HCT116 (cell line): ENCODE measurements at regions not wholly inside any gene's neighbourhood (a gene's known extent, or its start where the extent isn't known, plus 50 kb on each side); places are given as distances from the start of the nearest gene placed in this dataset.

ENCODE experiments used
- ATAC-seq: fragments of 200-7000 bp; cut with Tn5 transposase; 2 replicates; pipeline ENCODE4 v1.9.1; 2020; ENCODE audit warnings: mild to moderate bottlenecking, moderate library complexity
- BruUV-seq: library from RNA; stranded (reverse); fragments of 400-500 nt; replicated peaks from 2 replicates; lab custom pipeline; 2021; lab: Mats Ljungman, UMichigan
- CTCF ChIA-PET: fragments of 300-600 bp; sonication (Branson Sonifier 250); formaldehyde crosslinking; loops from one replicate; lab custom pipeline; 2021; ENCODE audit warnings: antibody characterized with exemption; lab: Charles Lee
- POLR2A ChIA-PET: fragments of 300-600, 350-600 bp; sonication (Branson Sonifier 250); formaldehyde crosslinking; loops from one replicate; lab custom pipeline; 2021; ENCODE audit warnings: antibody characterized with exemption; lab: Charles Lee
- RAD21 ChIA-PET, 2 experiments: fragments of 300-600 bp; sonication (Branson Sonifier 250); formaldehyde crosslinking; loops; one replicate each; lab custom pipeline; 2023; ENCODE audit warnings: low total read pairs in 2 of 2; ENCODE audit not compliant: uncharacterized antibody in 2 of 2, unreplicated experiment in 2 of 2, low non-redundant PET in 1 of 2; lab: Charles Lee
- DNase-seq: peaks from one replicate; pipeline ENCODE4 v3.0.0-alpha.2; 2010; ENCODE audit warnings: low read depth, low spot score
- H2AFZ ChIP-seq: fragments of 200-600 bp; shearing (Covaris generic), sonication (generic); 2 replicates; pipeline ENCODE4 v1.6.1; 2017; ENCODE audit warnings: low read depth, mixed run types, mixed read lengths, antibody characterized with exemption, low read length; ENCODE audit not compliant: poor library complexity, severe bottlenecking
- H3K27ac ChIP-seq: 2 replicates; pipeline ENCODE4 v1.5.1; 2012; ENCODE audit warnings: low read depth, low read length
- H3K27me3 ChIP-seq: fragments of 200-600 bp; sonication (generic); 2 replicates; pipeline ENCODE4 v1.6.1; 2016; ENCODE audit warnings: mixed run types, low read length, mixed read lengths; ENCODE audit not compliant: insufficient read depth
- H3K36me3 ChIP-seq, 2 experiments: fragments of 200-500 bp in 1 of 2; fragments of 200-600 bp in 1 of 2; sonication (Bioruptor generic) in 1 of 2; sonication (generic) in 1 of 2; 2 replicates each; pipeline versions ENCODE4 v1.5.1 to v1.6.1; 2014 to 2016; ENCODE audit warnings: low read length in 2 of 2, inconsistent platforms in 1 of 2, mixed read lengths in 1 of 2, mixed run types in 1 of 2; ENCODE audit not compliant: insufficient read depth in 2 of 2, control insufficient read depth in 1 of 2
- H3K4me1 ChIP-seq, 2 experiments: fragments of 200-600 bp in 1 of 2; sonication (generic) in 1 of 2; 2 replicates each; pipeline versions ENCODE4 v1.5.1 to v1.6.1; 2012 to 2017; ENCODE audit warnings: low read length in 2 of 2, inconsistent platforms in 1 of 2, mild to moderate bottlenecking in 1 of 2, mixed read lengths in 1 of 2, mixed run types in 1 of 2, moderate library complexity in 1 of 2; ENCODE audit not compliant: insufficient read depth in 2 of 2, control insufficient read depth in 1 of 2
- H3K4me2 ChIP-seq: fragments of 200-600 bp; sonication (generic); 2 replicates; pipeline ENCODE4 v1.6.1; 2017; ENCODE audit warnings: mixed run types, low read length, mixed read lengths
- H3K4me3 ChIP-seq, 2 experiments: fragments of 200-600 bp in 1 of 2; sonication (generic) in 1 of 2; replicated peaks in 1 of 2; 2 replicates each; pipeline ENCODE4 v1.5.1; 2011 to 2016; ENCODE audit warnings: low read length in 2 of 2, control low read depth in 1 of 2, low read depth in 1 of 2, mild to moderate bottlenecking in 1 of 2, mixed read lengths in 1 of 2, mixed run types in 1 of 2
- H3K79me2 ChIP-seq: fragments of 200-600 bp; sonication (generic); 2 replicates; pipeline ENCODE4 v1.6.1; 2017; ENCODE audit warnings: mild to moderate bottlenecking, mixed run types, low read length, moderate library complexity, mixed read lengths; ENCODE audit not compliant: insufficient read depth
- H3K9ac ChIP-seq: fragments of 200-600 bp; sonication (generic); 2 replicates; pipeline ENCODE4 v1.6.1; 2016; ENCODE audit warnings: low read length, mixed read lengths
- H3K9me2 ChIP-seq: fragments of 200-600 bp; sonication (generic), shearing (Covaris generic); 2 replicates; pipeline ENCODE4 v1.6.1; 2017; ENCODE audit warnings: mixed run types, mild to moderate bottlenecking, moderate library complexity; ENCODE audit not compliant: insufficient read depth
- H3K9me3 ChIP-seq, 2 experiments: fragments of 200-500 bp in 1 of 2; fragments of 200-600 bp in 1 of 2; sonication (Bioruptor generic) in 1 of 2; sonication (generic) in 1 of 2; 2 replicates each; pipeline ENCODE4 v1.6.1; 2014 to 2017; ENCODE audit warnings: low read length in 2 of 2, mixed read lengths in 2 of 2, inconsistent platforms in 1 of 2, low read depth in 1 of 2, mild to moderate bottlenecking in 1 of 2, mixed run types in 1 of 2, moderate library complexity in 1 of 2; ENCODE audit not compliant: control insufficient read depth in 1 of 2, insufficient read depth in 1 of 2
- H4K20me1 ChIP-seq: fragments of 200-600 bp; sonication (generic), shearing (Covaris generic); 2 replicates; pipeline ENCODE4 v1.6.1; 2017; ENCODE audit warnings: mixed run types, mild to moderate bottlenecking, moderate library complexity; ENCODE audit not compliant: insufficient read depth
- EZH2phosphoT487 ChIP-seq: fragments of 200-600 bp; IDR thresholded peaks from 2 replicates; pipeline ENCODE4 v1.6.1; 2018; ENCODE audit warnings: antibody characterized with exemption, borderline replicate concordance
- JUND ChIP-seq: IDR thresholded peaks from 2 replicates; pipeline ENCODE4 v1.6.1; 2012
- POLR2AphosphoS5 ChIP-seq: IDR thresholded peaks from 2 replicates; pipeline ENCODE4 v1.6.1; 2011; ENCODE audit warnings: mild to moderate bottlenecking, low read depth, low read length, moderate library complexity
- YY1 ChIP-seq: IDR thresholded peaks from 2 replicates; pipeline ENCODE4 v1.6.1; 2011; ENCODE audit warnings: low read length, low read depth, moderate library complexity, mild to moderate bottlenecking; ENCODE audit not compliant: insufficient replicate concordance; ENCODE audit errors: extremely low read depth
- ZFX ChIP-seq: fragments of 450-650 bp; IDR thresholded peaks from 2 replicates; pipeline ENCODE4 v1.6.1; 2017
- ZNF274 ChIP-seq: fragments of 200-500 bp; sonication (Bioruptor generic); IDR thresholded peaks from 2 replicates; pipeline ENCODE4 v1.6.1; 2014; ENCODE audit warnings: mild to moderate bottlenecking, low read depth, low read length, inconsistent platforms
- intact Hi-C: fragments of 100-400 bp; cut with micrococcal nuclease; formaldehyde crosslinking; loops from 2 replicates; pipeline ENCODE4 v1.10.0; 2022
- TF ChIP-seq, protein P1 (sequence below): IDR thresholded peaks from 2 replicates; pipeline ENCODE4 v1.6.1; 2012; ENCODE audit warnings: low read depth

DNA sequence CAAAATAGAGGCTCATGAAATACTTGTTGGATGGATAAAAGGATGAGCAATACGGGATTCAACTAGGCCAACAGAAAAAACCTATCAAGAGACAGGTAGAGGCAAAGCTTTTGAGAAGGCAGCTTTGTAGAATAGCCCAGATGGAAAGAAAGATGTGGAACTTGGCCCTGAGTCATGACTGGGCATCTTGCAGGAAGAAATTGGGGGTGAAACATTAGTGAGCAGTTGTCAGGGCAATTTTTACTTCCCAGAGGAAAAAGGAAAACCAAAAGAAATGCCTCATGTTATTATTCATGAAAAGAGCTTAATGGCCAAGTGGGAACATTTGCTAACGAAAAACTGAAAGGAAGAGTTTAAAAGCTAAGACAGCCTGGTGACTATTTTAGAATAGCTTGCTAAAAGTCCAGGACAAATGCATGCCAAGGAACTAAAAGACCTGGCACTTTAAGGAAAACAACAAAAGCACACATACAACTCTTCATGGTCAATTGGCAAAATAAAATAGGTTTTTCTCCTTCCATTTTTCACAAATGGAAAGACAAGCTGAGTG, 180.1 kb downstream of the HS3ST3A1 start:
- intact Hi-C loops: no loop called here
- Histone ChIP-seq H3K27me3 (no peaks in the 10 kb centered on the region), H2AFZ (no peak overlapping the region), H3K27ac (no peak overlapping the region), H3K9me2 (no peaks in the 10 kb centered on the region), H3K36me3 (no peaks in the 10 kb centered on the region), H3K4me1 (peaks cover 0 to 10% of the 10 kb centered on the region in 2 experiments; a peak in 2 of 4 replicates), H3K9ac (no peak overlapping the region), H3K79me2 (no peaks in the 10 kb centered on the region)
- no peak for DNase-seq
- ChIA-PET RAD21 (no interaction called here), CTCF (no interaction called here), POLR2A (no interaction called here)
- no peak for ATAC-seq
- no TSS peak for BruUV-seq
- TF ChIP-seq JUND (no peak), EZH2phosphoT487 (no peak), ZNF274 (no peak), POLR2AphosphoS5 (no peak), YY1 (no peak), ZFX (no peak)
- TF ChIP-seq, protein P1, sequence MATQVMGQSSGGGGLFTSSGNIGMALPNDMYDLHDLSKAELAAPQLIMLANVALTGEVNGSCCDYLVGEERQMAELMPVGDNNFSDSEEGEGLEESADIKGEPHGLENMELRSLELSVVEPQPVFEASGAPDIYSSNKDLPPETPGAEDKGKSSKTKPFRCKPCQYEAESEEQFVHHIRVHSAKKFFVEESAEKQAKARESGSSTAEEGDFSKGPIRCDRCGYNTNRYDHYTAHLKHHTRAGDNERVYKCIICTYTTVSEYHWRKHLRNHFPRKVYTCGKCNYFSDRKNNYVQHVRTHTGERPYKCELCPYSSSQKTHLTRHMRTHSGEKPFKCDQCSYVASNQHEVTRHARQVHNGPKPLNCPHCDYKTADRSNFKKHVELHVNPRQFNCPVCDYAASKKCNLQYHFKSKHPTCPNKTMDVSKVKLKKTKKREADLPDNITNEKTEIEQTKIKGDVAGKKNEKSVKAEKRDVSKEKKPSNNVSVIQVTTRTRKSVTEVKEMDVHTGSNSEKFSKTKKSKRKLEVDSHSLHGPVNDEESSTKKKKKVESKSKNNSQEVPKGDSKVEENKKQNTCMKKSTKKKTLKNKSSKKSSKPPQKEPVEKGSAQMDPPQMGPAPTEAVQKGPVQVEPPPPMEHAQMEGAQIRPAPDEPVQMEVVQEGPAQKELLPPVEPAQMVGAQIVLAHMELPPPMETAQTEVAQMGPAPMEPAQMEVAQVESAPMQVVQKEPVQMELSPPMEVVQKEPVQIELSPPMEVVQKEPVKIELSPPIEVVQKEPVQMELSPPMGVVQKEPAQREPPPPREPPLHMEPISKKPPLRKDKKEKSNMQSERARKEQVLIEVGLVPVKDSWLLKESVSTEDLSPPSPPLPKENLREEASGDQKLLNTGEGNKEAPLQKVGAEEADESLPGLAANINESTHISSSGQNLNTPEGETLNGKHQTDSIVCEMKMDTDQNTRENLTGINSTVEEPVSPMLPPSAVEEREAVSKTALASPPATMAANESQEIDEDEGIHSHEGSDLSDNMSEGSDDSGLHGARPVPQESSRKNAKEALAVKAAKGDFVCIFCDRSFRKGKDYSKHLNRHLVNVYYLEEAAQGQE: no peak
- TF ChIP-seq, all 23 proteins: peak for 0
- Histone ChIP-seq H4K20me1 (no peaks in the 10 kb centered on the region), H3K4me3 (no peak overlapping the region), H3K4me2 (no peak overlapping the region), H3K9me3 (no peaks in the 10 kb centered on the region)
